HG02870 (cell line): ENCODE measurements at regions not wholly inside any gene's neighbourhood (a gene's known extent, or its start where the extent isn't known, plus 50 kb on each side); places are given as distances from the start of the nearest gene placed in this dataset.
A peak's percentile ranks its signal among the peaks of the same experiment; 100 is the strongest.
"Not testable (repeated sequence)": the region's sequence is repeated elsewhere in the genome, so short reads cannot be mapped to it uniquely, and the experiment has no call there.

Experiments
- ATAC-seq: cut with Tn5 transposase; IDR thresholded peaks from one replicate; pipeline ENCODE4 v1.9.1; 2021; ENCODE audit warnings: mild to moderate bottlenecking, moderate library complexity; ENCODE audit not compliant: unreplicated experiment

DNA sequence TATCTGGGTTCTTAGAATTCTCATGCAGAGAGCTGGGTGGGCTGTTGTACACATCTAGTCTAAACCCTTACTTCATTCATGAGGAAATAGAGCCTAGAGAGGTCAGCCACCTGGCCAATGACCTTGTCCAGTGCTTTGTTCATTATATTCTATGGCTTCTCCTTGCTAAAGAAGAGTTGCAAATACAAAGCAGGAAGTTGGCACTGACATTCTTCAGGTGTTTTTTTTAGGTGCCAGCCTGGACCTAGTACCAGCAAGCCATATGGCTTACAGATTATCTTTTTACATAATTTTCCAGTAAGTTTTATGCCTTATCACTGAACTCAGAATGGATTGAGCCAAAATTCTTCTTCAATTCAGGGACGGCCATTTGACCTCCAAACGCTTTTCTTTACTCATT is 54.7 kb upstream of the PGM2 start:
- no peak for ATAC-seq

DNA sequence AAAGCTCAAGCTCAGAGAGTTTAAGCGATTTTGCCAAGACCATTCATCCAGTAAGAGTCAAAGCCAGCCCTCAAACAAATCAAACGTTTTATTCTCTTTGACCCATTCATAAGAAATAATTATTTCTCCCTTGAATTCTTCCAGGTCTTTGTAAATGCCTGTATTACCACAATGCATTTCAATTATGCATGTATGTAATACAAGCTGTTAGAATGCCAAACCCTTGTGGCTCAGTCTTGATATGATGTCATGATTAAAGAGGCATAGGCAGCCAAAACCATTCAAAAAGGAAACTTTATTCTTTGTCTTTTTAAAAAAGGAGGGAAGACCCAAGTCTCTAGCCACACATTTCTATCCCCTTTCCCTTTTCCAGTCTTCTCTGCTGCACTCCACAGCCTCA is 56.5 kb upstream of the PGM2 start:
- no peak for ATAC-seq

DNA sequence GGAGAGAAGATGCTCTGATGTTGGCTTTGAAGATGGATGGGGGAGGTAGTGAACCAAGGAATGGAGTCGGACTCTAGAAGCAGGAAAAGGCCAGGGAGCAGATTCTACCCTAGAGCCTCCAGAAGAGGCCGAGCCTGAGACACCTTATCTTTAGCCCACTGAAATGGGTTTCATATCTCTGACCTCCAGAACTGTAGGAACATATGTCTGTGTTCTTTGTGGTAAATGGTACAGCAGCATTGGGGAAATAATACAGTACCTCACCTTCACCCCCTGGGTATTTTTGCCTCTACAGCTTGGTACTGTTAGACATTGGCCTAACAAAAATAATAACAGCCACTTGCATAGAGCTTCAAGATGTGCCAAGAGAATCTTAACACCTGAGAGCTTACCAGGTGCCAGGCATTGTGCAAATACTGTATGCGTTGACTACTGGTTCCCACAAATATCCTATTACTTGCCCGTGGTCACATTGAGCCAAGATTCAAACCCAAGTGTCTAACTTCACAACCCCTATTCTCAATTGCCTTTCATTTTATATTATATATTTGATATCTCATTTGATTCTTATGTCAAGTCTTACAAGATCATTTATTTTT is 57.0 kb upstream of the PGM2 start:
- no peak for ATAC-seq

DNA sequence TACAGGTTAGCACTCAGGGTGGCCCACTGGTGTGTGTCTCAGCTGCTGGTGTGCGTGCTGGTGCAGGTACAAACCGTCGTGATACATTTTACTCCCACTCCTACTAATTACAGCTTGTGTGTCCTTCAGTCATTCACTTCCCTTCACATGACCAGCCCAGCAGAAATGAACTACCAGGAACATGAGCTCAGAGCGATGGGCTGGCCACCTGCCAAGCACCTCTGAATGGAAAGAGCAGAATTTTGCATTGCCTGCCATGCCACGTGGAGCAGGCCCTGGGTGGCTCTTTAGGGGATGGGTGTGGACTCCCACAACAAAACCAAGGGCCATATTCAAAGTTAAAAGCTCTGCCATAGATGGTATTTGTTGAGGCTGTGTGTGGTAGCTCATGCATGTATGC is 58.9 kb upstream of the PGM2 start:
- no peak for ATAC-seq

DNA sequence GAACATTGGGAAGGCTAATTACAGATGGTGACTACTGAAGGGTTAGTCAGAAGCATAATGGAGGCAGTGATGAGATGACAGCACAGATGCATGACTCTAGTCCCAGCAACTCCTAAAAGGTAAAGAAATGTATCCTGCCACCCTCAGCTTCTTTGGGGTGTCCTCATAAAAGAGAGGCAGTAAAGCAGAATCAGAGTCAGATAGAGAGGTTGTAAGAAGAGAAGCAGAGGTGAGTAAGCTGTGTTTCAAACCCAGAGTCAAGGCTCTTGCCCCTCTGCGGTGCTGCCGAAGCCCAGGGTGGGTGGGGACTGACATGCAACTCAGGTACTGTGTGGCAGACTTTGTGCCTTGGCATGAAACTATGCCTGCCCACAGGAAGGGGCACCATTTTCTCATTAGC is 59.5 kb upstream of the PGM2 start:
- ATAC-seq = no peak

DNA sequence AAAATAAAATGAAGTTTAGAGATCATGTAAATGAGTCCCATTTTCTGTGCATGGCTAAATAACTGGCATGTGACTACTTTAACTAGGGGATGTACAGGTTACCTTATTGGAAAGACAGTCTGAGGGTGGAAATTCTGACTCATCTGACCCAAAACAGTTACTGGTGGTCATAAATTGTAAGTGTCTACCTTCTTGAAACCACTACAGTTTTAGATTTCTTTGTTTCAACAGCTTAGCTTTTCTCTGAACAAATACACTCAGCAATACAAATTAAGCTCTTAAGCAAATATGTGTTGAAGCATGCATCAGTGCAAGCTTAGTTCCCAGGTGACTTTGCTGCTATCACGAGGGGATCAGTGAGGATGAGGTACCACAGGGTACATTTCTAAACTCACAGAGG is 60.7 kb upstream of the PGM2 start:
- ATAC-seq = peak; percentile 87

DNA sequence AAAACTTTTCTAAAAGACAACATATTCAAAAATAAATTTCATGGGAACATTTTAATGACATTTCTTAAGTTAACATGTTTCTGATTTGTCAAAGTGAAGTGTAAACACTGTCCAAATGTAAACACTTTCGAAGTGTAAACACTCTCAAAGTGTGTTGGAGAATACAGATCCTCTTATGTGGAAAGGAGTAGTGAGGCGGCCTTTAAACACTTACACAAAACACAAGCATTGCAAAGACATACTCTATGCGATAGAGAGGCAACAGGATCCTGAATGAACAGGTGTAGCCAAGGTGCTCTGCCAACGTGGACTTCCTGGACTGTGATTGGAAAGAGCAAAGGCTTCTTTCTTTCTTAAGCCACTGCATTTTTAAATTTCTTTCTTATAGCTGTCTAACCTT is 62.7 kb upstream of the PGM2 start:
- no peak for ATAC-seq

DNA sequence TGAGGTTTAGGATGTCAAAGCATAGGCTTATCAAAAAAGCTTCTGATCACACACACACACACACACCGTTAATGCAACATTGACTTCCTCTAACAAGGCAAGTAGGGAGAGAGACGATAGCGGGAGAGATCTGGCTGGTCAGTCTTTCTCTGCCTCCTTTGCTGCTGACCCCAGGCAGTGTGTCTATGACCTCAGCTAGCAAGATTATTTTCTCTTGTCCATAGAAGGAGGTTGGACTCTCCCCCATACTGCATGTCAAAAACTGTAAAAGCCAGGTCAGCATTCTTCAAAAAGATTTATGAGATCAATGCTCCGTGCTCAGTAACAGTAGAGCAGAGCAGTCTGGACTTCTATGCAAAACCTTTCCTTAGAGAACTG is 63.5 kb upstream of the PGM2 start:
- ATAC-seq = no peak

DNA sequence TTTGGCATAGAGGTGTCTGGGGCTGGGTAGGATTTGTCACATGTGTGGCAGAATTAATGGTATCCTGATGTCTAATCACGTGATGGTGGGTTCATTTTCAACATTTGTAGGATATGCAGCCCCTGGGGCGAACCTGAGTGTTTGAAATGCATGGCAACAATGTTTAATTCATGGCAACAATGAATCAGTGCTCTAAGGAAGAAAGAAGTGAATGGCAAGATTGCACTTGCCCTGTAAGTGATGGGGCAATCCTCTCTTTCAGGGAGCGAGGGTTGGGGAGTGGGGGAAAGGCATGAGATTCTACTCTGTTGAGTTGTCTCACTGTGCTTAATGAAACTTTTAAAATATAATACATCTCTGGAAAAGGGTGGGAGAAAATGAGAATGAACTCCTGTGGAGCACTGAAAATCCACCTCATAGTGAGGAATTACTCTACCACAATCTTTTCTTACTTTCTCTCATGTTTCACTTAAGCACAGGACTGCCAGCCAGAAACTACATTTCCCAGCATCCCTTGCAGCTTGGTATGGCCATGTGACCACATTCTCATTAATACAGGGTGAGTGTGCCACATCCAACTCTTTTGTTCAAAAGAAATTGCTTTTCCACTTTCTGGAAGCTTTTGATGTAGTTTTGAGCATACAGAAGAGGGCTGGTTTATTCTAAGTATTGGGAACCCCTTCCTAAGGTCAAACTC is 64.0 kb upstream of the PGM2 start:
- no peak for ATAC-seq

DNA sequence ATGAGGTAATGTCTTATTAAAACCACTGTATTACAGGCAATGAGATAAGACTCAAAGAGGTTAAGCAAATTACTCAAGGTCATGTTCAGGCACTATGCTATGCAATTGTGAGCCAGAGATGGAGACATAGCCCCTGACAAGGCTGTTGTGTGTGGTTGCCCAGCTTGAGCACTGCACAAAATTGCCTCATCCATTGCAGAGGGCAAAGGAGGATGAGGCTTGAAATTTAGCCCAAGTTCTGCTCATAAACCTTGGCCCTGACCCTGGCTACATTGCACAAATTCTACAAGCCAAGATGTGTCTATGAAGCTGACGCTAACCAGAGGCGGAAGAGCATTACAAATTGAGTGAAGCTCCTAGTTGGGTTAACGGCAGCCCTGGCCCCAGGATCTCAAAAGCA is 65.6 kb upstream of the PGM2 start:
- no peak for ATAC-seq

DNA sequence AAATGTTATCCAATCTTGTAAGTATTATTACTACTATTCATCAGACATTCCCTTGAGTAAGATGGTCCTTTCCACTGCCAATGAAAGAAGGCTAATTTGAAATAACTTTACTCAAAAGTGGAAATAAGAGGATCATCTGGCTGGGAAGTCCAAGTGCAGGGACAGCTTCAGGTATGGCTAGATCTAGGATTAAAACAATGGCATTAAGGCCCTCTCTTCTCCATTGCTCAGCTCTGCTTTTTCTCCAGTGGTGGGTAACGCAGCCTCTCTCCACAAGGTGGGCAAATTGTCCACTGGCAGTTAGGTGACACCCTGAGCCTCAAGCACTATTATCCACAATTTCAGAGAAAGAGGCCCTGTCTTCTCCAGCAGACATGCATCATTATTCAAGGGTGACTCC is 66.7 kb upstream of the PGM2 start:
- no peak for ATAC-seq

DNA sequence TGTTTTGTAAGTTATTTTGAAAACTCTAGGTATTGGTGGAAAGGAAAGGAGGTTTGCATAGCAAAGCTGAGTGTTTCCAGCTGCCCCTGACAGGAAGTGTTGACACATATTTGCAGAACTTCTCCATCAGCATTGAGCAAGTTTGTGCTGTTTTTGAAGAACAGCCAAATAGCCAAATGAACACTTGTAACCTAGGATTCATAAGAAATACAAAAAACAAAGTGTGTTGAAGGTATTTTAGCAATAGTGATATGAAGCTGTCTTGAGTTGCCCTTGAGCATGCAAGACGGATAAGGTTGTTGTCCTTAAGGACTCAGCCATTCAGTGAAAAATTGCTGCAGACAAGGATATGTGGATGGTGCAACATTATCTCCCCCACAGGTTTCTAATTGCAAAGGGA is 68.3 kb upstream of the PGM2 start:
- ATAC-seq = no peak

DNA sequence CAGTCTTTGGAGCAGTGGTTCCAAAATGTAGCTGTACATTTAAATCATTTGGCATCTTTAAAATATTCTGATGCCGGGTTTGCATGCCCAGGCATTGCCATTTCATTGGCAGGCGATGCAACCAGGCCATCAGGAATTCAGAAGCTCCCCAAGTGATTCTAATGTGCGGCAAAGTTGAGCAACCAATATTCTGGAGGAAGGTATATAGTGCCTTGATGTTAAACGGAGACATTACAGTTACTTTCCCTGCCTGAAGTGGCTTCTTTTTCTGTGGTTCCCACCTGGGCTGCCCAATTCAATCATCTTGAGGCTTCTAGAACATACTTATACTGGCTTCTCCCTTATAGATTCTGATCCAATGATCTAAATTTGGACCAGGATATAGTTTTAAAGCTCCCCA is 68.7 kb upstream of the PGM2 start:
- no peak for ATAC-seq

DNA sequence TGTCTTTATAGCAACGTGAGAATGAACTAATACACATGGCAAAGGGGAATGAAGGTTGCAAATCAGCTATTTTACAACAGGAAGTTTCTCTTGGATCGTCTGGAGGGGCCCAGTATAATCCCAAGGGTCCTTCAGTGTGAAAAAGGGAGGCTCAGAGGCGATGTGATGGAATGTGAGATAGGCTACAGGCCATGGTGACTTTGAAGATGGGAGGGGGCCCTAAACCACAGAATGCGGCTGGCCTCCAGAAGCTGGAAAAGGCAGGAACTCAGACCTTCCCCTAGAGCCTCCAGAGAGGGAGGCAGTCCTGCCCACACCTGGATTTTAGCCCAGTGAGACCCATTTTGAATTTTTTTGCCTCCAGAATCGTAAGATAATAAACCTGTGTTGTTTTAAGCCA is 69.4 kb upstream of the PGM2 start:
- no peak for ATAC-seq

DNA sequence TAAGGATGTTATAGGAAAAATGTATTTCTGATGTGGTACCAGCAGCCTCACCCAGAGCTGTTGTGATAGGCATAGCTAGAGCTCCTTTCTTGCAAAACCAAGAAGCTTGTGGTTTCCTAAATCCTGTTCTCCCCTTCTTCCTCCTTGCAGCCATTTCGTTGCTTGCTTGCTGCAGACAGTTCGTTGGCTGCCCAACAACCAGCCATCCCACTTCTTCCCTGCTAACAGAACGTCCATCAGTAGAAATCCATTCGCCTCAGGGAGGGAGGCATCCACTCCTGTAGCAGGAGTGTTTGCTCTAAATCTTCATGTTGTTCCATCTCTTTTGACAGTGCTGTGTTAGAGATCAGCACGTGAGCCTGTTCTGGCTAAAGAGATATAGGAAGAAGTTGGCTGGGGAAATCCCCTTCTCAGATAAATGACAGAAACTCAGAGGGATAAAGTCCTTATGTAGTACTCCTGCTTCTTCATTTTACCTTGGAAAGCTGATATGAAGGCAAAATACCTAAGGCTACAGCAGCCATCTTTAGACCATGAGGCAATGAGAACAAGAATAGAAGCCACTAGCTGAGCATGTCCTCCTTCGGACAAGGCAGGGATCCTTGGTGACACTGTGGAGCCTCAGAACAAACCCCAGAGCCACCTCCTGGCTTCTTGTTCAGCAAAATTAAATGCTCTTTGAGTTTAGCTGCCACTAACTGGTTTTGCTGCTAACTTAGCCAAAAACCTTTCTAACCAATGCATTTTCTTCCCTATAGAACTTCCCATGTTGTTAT is 68.4 kb upstream of the RELL1 start:
- ATAC-seq = no peak

DNA sequence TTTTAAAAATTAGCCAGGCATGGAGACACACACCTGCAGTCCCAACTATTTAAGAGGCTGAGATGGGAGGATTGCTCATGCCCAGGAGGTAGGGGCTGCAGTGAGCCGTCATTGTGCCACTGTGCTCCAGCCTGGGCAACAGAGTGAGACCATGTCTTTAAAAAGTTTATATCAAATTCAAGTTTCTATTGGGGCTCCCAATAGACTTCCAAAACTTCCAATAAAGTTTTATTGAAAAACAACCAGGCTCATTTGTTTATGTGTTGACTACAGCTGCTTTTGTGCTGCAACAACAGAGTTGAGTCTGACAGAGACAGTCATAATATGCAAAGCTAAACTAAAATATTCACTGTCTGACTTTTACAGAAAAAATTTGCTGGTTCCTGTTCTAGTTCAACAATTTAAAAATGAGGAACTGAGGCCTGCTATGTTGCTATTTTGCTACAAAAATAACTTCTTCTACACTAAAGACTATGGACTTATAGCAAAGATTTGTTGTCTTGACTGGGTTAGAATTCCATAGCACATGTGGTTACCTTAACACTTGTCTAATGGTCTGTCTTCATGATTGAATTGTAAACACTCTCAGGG is 63.3 kb upstream of the RELL1 start:
- ATAC-seq = peak; percentile 66

DNA sequence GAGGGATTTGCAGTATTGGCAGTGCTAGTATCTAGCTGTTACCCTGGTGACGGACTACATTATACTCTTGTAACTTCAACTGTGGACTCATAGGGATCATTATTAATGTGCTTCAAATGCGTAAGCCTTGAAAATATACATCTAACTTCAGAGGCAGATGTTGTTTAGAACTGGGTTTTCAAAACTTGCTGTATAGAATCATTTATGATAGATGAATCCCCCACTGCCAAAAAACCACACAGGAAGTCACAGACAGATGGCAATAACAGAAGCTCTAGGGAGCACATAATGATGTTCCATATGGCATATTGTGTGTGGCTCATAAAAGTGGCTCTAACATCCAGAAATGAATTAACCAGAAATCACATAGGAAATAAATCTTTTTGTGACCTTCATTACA is 62.3 kb upstream of the RELL1 start:
- ATAC-seq = no peak

DNA sequence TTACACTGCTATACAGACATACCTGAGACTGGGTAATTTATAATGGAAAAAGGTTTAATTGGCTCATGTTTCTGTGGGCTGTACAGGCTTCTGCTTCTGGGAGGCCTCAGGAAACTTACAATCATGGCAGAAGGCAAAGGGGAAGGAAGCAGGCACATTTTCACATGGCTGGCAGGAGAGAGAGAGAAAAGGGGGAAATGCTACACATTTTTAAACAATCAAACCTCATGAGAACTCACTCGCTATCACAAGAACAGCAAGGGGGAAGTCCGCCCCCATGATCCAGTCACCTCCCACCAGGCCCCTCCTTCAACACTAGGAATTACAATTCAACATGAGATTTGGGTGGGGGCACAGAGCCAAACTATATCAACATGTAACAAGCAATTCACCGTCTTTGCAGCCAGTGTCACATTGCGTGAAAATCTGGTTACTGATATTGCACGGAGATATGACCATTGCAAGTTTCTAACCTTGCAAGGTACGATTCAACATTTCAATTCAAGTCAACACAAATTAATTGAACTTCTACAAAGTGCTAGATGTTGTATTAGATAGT is 61.7 kb upstream of the RELL1 start:
- ATAC-seq = no peak

DNA sequence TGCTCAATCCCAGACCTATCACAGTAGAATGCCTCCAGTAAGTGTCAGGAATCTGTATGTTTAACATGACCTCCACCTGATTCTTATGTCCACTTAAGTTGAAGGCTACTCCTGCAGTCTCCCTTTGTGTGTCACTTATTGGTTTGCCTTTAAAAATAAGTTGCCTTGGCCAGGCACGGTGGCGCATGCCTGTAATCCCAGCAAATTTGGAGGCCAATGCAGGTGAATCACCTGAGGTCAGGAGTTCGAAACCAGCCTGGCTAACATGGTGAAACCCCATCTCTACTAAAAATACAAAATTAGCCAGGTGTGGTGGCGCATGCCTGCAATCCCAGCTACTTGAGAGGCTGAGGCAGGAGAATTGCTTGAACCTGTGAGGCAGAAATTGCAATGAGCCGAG is 60.7 kb upstream of the RELL1 start:
- not testable (repeated sequence) for ATAC-seq

DNA sequence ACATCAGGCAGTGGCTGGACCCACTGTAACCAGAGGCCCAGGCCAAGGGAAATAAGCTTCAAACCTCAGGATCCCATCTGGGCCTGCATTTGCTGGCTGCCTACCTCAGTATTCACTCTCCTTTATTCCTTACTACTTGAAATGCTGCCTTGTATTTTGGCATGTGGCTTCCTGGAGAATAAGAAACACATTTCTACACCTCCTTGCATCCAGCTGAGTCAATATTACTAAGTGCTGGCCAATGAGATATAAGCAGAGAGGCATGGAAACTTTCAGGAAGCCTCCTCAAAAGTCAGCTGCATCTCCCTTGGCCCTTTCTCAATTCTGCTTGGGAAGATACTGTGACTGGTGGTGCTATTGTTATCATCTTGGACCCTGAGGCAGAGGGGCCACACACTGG is 59.8 kb upstream of the RELL1 start:
- no peak for ATAC-seq

DNA sequence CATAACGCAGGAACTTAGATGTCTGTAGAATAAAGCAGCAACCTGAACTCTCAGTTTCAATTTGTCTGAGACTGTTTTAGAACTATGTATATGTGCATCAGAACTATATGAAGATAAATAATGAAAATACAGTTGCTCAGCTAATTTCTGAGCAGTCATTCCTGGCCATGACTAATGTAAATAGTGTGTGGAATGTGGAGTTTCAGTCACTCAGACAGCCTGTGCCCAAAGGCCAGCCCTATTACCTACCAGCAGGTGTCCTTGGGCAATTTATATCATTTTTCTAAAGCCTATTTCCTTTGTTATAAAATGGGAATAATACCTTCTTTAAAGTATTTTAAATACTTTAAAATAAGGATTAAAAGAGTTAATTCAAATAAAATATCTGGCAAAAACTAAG is 56.0 kb upstream of the RELL1 start:
- ATAC-seq = no peak

DNA sequence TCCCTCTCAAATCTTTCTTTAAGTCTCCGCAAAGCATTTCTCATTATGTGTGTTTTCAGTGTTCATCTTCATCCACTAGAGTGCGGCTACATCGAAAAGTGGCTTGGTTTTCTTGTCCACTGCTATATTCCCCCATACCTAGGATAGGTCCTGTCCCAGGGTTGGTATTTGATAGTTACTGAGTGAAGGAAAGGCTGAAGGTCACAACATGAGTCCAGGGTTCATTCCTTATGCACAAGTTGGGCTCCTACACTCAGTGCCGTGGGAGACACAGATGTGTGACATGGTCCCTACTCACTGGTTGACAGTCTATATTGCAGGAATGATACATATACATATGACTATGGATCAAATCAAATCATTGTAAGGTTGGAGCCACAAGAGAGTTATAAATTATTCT is 55.4 kb upstream of the RELL1 start:
- no peak for ATAC-seq
